WTC11 (cell line): ENCODE measurements at regions not wholly inside any gene's neighbourhood (a gene's known extent, or its start where the extent isn't known, plus 50 kb on each side); places are given as distances from the start of the nearest gene placed in this dataset.

ENCODE experiments used
- ATAC-seq: fragments of 200-7000 bp; cut with Tn5 transposase; 2 replicates; pipeline ENCODE4 v1.10.0; 2021; ENCODE audit warnings: mild to moderate bottlenecking, moderate library complexity
- CTCF ChIA-PET: fragments of 300-600 bp; sonication (Branson Sonifier 250); formaldehyde crosslinking; loops from one replicate; lab custom pipeline; 2021; ENCODE audit warnings: antibody characterized with exemption; lab: Charles Lee
- POLR2A ChIA-PET: fragments of 350-600 bp; sonication (Branson Sonifier 250); formaldehyde crosslinking; loops from one replicate; lab custom pipeline; 2021; ENCODE audit warnings: antibody characterized with exemption; lab: Charles Lee
- DNase-seq: peaks from one replicate; pipeline ENCODE4 v3.0.0; 2021; ENCODE audit warnings: low spot score
- H3K27ac Mint-ChIP-seq: 2 replicates; pipeline ENCODE4 v1.8.0; 2021; ENCODE audit warnings: mixed read lengths
- H3K27me3 Mint-ChIP-seq: 2 replicates; pipeline ENCODE4 v1.8.0; 2021; ENCODE audit warnings: low read depth, mild to moderate bottlenecking, moderate library complexity, mixed read lengths
- H3K36me3 Mint-ChIP-seq: 2 replicates; pipeline ENCODE4 v1.8.0; 2021; ENCODE audit warnings: mixed read lengths
- H3K4me1 Mint-ChIP-seq: 2 replicates; pipeline ENCODE4 v1.8.0; 2022; ENCODE audit warnings: mixed read lengths
- H3K4me3 Mint-ChIP-seq: 2 replicates; pipeline ENCODE4 v1.8.0; 2021; ENCODE audit warnings: mild to moderate bottlenecking, moderate library complexity, mixed read lengths
- H3K9me3 Mint-ChIP-seq: 2 replicates; pipeline ENCODE4 v1.8.0; 2021; ENCODE audit warnings: mixed read lengths
- ATF3 ChIP-seq: sonication (generic); formaldehyde crosslinking; conservative IDR thresholded peaks from 2 replicates; pipeline ENCODE4 v1.8.1; 2022; ENCODE audit warnings: mild to moderate bottlenecking, missing genetic modification reagents
- ETV6 ChIP-seq: sonication (generic); formaldehyde crosslinking; IDR thresholded peaks from 2 replicates; pipeline ENCODE4 v1.8.1; 2022; ENCODE audit warnings: mild to moderate bottlenecking, missing genetic modification reagents
- FOXJ3 ChIP-seq: sonication (generic); formaldehyde crosslinking; IDR thresholded peaks from 2 replicates; pipeline ENCODE4 v1.9.0; 2021; ENCODE audit warnings: missing genetic modification reagents, mild to moderate bottlenecking, borderline replicate concordance
- FOXK1 ChIP-seq: sonication (generic); formaldehyde crosslinking; IDR thresholded peaks from 2 replicates; pipeline ENCODE4 v1.8.0; 2022; ENCODE audit warnings: mild to moderate bottlenecking, moderate library complexity, missing genetic modification reagents
- FOXP1 ChIP-seq: sonication (generic); formaldehyde crosslinking; IDR thresholded peaks from 2 replicates; pipeline ENCODE4 v1.8.0; 2022; ENCODE audit warnings: missing genetic modification reagents, mild to moderate bottlenecking, moderate library complexity, borderline replicate concordance
- IRF1 ChIP-seq: sonication (generic); formaldehyde crosslinking; IDR thresholded peaks from 2 replicates; pipeline ENCODE4 v1.8.0; 2023; ENCODE audit warnings: missing genetic modification reagents
- NFATC4 ChIP-seq: fragments of 250-450 bp; sonication (Bioruptor Pico); IDR thresholded peaks from 2 replicates; pipeline ENCODE4 v1.9.0; 2021; ENCODE audit warnings: mild to moderate bottlenecking
- PRRX2 ChIP-seq: fragments of 250-450 bp; sonication (Bioruptor Pico); IDR thresholded peaks from 2 replicates; pipeline ENCODE4 v1.8.0; 2021; ENCODE audit warnings: mild to moderate bottlenecking
- RELA ChIP-seq: sonication (generic); formaldehyde crosslinking; IDR thresholded peaks from 2 replicates; pipeline ENCODE4 v1.8.1; 2022; ENCODE audit warnings: missing genetic modification reagents, mild to moderate bottlenecking, borderline replicate concordance
- SMAD3 ChIP-seq: sonication (generic); formaldehyde crosslinking; IDR thresholded peaks from 2 replicates; pipeline ENCODE4 v1.8.0; 2022; ENCODE audit warnings: missing genetic modification reagents, mild to moderate bottlenecking, borderline replicate concordance
- SOX15 ChIP-seq: fragments of 250-450 bp; sonication (Bioruptor Pico); IDR thresholded peaks from 2 replicates; pipeline ENCODE4 v1.9.0; 2021; ENCODE audit warnings: mild to moderate bottlenecking
- TP53 ChIP-seq: sonication (generic); formaldehyde crosslinking; IDR thresholded peaks from 2 replicates; pipeline ENCODE4 v1.8.1; 2023; ENCODE audit warnings: mild to moderate bottlenecking, missing genetic modification reagents
- ZNF138 ChIP-seq: sonication (generic); formaldehyde crosslinking; conservative IDR thresholded peaks from 2 replicates; pipeline ENCODE4 v1.8.1; 2022; ENCODE audit warnings: mild to moderate bottlenecking, moderate library complexity, missing genetic modification reagents
- ZNF219 ChIP-seq: sonication (generic); formaldehyde crosslinking; IDR thresholded peaks from 2 replicates; pipeline ENCODE4 v1.8.0; 2023; ENCODE audit warnings: missing genetic modification reagents, mild to moderate bottlenecking, borderline replicate concordance
- ZNF232 ChIP-seq: sonication (generic); formaldehyde crosslinking; IDR thresholded peaks from 2 replicates; pipeline ENCODE4 v1.8.0; 2022; ENCODE audit warnings: mild to moderate bottlenecking, missing genetic modification reagents
- ZNF512 ChIP-seq: sonication (generic); formaldehyde crosslinking; IDR thresholded peaks from 2 replicates; pipeline ENCODE4 v1.8.1; 2022; ENCODE audit warnings: missing genetic modification reagents, borderline replicate concordance
- TF ChIP-seq, protein P1 (sequence below): fragments of 250-450 bp; sonication (Bioruptor Pico); IDR thresholded peaks from 2 replicates; pipeline ENCODE4 v1.9.0; 2021; ENCODE audit warnings: mild to moderate bottlenecking
- TF ChIP-seq, protein P2 (sequence below): fragments of 250-450 bp; sonication (Bioruptor Pico); IDR thresholded peaks from 2 replicates; pipeline ENCODE4 v1.8.0; 2021; ENCODE audit warnings: mild to moderate bottlenecking
- TF ChIP-seq, protein P3 (sequence below): sonication (generic); formaldehyde crosslinking; IDR thresholded peaks from 2 replicates; pipeline ENCODE4 v1.8.1; 2022; ENCODE audit warnings: mild to moderate bottlenecking, missing genetic modification reagents, moderate library complexity, borderline replicate concordance

GRCh38 chr4:14902342-14902741 is 99.9 kb upstream of the CPEB2 start:
- ChIA-PET POLR2A (no interaction called here), CTCF (interaction anchor here (0.7 to 0.9 kb wide), 2 partner anchors 17 to 30 kb away, joined by 3 read pairs; no protein-coding TSS in a partner anchor)
- Mint-ChIP-seq H3K4me3 (no peak overlapping the region), H3K9me3 (peaks cover 3% of the 10 kb centered on the region; the same call in 1 of the 2 replicates), H3K27me3 (no peaks in the 10 kb centered on the region), H3K36me3 (no peaks in the 10 kb centered on the region), H3K4me1 (peaks cover 9% of the 10 kb centered on the region), H3K27ac (no peak overlapping the region)
- ATAC-seq (no peak), DNase-seq (no peak)
- TF ChIP-seq ETV6 (no peak), NFATC4 (CRISPR knock-in tag) (no peak), PRRX2 (CRISPR knock-in tag) (no peak), RELA (CRISPR knock-in tag) (no peak), TP53 (CRISPR knock-in tag) (no peak)
- TF ChIP-seq, protein P1, sequence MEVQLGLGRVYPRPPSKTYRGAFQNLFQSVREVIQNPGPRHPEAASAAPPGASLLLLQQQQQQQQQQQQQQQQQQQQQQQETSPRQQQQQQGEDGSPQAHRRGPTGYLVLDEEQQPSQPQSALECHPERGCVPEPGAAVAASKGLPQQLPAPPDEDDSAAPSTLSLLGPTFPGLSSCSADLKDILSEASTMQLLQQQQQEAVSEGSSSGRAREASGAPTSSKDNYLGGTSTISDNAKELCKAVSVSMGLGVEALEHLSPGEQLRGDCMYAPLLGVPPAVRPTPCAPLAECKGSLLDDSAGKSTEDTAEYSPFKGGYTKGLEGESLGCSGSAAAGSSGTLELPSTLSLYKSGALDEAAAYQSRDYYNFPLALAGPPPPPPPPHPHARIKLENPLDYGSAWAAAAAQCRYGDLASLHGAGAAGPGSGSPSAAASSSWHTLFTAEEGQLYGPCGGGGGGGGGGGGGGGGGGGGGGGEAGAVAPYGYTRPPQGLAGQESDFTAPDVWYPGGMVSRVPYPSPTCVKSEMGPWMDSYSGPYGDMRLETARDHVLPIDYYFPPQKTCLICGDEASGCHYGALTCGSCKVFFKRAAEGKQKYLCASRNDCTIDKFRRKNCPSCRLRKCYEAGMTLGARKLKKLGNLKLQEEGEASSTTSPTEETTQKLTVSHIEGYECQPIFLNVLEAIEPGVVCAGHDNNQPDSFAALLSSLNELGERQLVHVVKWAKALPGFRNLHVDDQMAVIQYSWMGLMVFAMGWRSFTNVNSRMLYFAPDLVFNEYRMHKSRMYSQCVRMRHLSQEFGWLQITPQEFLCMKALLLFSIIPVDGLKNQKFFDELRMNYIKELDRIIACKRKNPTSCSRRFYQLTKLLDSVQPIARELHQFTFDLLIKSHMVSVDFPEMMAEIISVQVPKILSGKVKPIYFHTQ (CRISPR knock-in tag) = no peak

DNA sequence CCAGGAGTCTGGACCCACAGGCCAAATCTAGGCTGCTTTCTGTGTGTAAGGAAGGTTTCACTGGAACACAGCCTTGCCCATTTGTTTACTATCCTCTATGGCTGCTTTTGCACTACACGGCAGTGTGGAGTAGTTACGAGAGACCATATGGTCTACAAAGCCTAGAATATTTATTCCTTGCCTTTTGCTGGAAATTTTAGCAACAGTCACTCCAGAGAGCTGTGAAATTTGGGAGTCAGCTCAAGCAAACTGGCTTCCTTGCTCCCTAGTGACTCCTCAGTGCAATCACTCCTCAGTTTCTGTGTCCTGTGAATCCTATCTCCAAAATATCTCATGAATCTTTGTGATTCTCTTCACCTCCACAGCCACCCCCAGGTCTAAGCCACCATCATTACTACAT is 99.0 kb upstream of the CPEB2 start:
- H3K27me3 Mint-ChIP-seq = no peaks in the 10 kb centered on the region
- no peak overlapping the region for H3K27ac Mint-ChIP-seq
- ChIA-PET POLR2A (no interaction called here), CTCF (no interaction called here)
- peaks cover 3% of the 10 kb centered on the region; the same call in 1 of the 2 replicates for H3K9me3 Mint-ChIP-seq
- H3K36me3 Mint-ChIP-seq = no peaks in the 10 kb centered on the region
- H3K4me1 Mint-ChIP-seq = peaks cover 9% of the 10 kb centered on the region
- TF ChIP-seq ATF3 (CRISPR knock-in tag) = no peak
- no peak for TF ChIP-seq SOX15 (CRISPR knock-in tag)
- TF ChIP-seq FOXK1 = no peak
- TF ChIP-seq, protein P1 (CRISPR knock-in tag) = no peak
- TF ChIP-seq SMAD3 (CRISPR knock-in tag) = no peak
- TF ChIP-seq, all 79 proteins: peak for 0
- no peak for DNase-seq
- H3K4me3 Mint-ChIP-seq = no peak overlapping the region
- no peak for ATAC-seq

GRCh38 chr4:14906805-14907204 is 95.5 kb upstream of the CPEB2 start:
- CTCF ChIA-PET = no interaction called here
- TF ChIP-seq ZNF219 (CRISPR knock-in tag) (no peak), ZNF232 (CRISPR knock-in tag) (no peak), FOXP1 (CRISPR knock-in tag) (no peak), FOXJ3 (CRISPR knock-in tag) (no peak), ZNF138 (CRISPR knock-in tag) (no peak), IRF1 (CRISPR knock-in tag) (no peak), SOX15 (CRISPR knock-in tag) (no peak), ZNF512 (no peak)
- TF ChIP-seq, protein P2, sequence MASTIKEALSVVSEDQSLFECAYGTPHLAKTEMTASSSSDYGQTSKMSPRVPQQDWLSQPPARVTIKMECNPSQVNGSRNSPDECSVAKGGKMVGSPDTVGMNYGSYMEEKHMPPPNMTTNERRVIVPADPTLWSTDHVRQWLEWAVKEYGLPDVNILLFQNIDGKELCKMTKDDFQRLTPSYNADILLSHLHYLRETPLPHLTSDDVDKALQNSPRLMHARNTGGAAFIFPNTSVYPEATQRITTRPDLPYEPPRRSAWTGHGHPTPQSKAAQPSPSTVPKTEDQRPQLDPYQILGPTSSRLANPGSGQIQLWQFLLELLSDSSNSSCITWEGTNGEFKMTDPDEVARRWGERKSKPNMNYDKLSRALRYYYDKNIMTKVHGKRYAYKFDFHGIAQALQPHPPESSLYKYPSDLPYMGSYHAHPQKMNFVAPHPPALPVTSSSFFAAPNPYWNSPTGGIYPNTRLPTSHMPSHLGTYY (CRISPR knock-in tag) = no peak
- TF ChIP-seq, protein P3, sequence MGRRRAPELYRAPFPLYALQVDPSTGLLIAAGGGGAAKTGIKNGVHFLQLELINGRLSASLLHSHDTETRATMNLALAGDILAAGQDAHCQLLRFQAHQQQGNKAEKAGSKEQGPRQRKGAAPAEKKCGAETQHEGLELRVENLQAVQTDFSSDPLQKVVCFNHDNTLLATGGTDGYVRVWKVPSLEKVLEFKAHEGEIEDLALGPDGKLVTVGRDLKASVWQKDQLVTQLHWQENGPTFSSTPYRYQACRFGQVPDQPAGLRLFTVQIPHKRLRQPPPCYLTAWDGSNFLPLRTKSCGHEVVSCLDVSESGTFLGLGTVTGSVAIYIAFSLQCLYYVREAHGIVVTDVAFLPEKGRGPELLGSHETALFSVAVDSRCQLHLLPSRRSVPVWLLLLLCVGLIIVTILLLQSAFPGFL (CRISPR knock-in tag) = no peak

More at GRCh38 chr4:14906805-14907204, 95.5 kb upstream of the CPEB2 start:
- peaks cover 9% of the 10 kb centered on the region for H3K4me1 Mint-ChIP-seq
- no peak overlapping the region for H3K4me3 Mint-ChIP-seq
- H3K27ac Mint-ChIP-seq = no peak overlapping the region
- H3K36me3 Mint-ChIP-seq = no peaks in the 10 kb centered on the region
- H3K27me3 Mint-ChIP-seq = no peaks in the 10 kb centered on the region
- H3K9me3 Mint-ChIP-seq = peaks cover 3% of the 10 kb centered on the region; the same call in 1 of the 2 replicates
- POLR2A ChIA-PET = no interaction called here
- DNase-seq (no peak), ATAC-seq (no peak)
